Neural cell (in vitro differentiated cells): ENCODE measurements at regions not wholly inside any gene's neighbourhood (a gene's known extent, or its start where the extent isn't known, plus 50 kb on each side); places are given as distances from the start of the nearest gene placed in this dataset.

Source experiments
- H2AFZ ChIP-seq: fragments of 200-600, 300-800 bp; sonication (generic), shearing (Covaris generic); 2 replicates; pipeline ENCODE4 v1.6.0; 2014; ENCODE audit warnings: low read depth, mild to moderate bottlenecking, antibody characterized with exemption, low read length, moderate library complexity
- H3F3A ChIP-seq: fragments of 200-600 bp; shearing (Covaris generic); 2 replicates; pipeline ENCODE4 v1.6.1; 2016; ENCODE audit warnings: mild to moderate bottlenecking, moderate library complexity, mixed read lengths, antibody characterized with exemption, low read length; ENCODE audit not compliant: insufficient read depth, poor library complexity, severe bottlenecking
- H3K27ac ChIP-seq: fragments of 200-600, 300-800 bp; sonication (generic), shearing (Covaris generic); 2 replicates; pipeline ENCODE4 v1.5.1; 2014; ENCODE audit warnings: mild to moderate bottlenecking, low read length, moderate library complexity
- H3K27me3 ChIP-seq: fragments of 300-800, 200-600 bp; sonication (generic), shearing (Covaris generic); 2 replicates; pipeline ENCODE4 v1.6.0; 2014; ENCODE audit warnings: mild to moderate bottlenecking, low read depth, low read length, moderate library complexity; ENCODE audit not compliant: insufficient read depth
- H3K36me3 ChIP-seq: fragments of 300-800, 200-600 bp; sonication (generic), shearing (Covaris generic); 2 replicates; pipeline ENCODE4 v1.5.1; 2014; ENCODE audit warnings: mild to moderate bottlenecking, antibody characterized with exemption, low read length, moderate library complexity; ENCODE audit not compliant: insufficient read depth
- H3K4me2 ChIP-seq: fragments of 300-800, 200-600 bp; sonication (generic), shearing (Covaris generic); 2 replicates; pipeline ENCODE4 v1.6.0; 2014; ENCODE audit warnings: mild to moderate bottlenecking, low read length
- H3K4me3 ChIP-seq: fragments of 300-800, 200-600 bp; sonication (generic), shearing (Covaris generic); 2 replicates; pipeline ENCODE4 v1.5.1; 2014; ENCODE audit warnings: mild to moderate bottlenecking, low read length, moderate library complexity
- H3K79me2 ChIP-seq: fragments of 200-600 bp; shearing (Covaris generic); replicated peaks from 2 replicates; pipeline ENCODE4 v1.6.0; 2014; ENCODE audit warnings: mild to moderate bottlenecking, low read length, moderate library complexity; ENCODE audit not compliant: insufficient read depth
- H3K9ac ChIP-seq: fragments of 300-800, 200-600 bp; sonication (generic), shearing (Covaris generic); 2 replicates; pipeline ENCODE4 v1.6.1; 2016; ENCODE audit warnings: mild to moderate bottlenecking, low read length, mixed read lengths
- H3K9me2 ChIP-seq: fragments of 200-600 bp; shearing (Covaris generic); 2 replicates; pipeline ENCODE4 v1.6.1; 2016; ENCODE audit warnings: mild to moderate bottlenecking, low read length, mixed read lengths; ENCODE audit not compliant: insufficient read depth
- H3K9me3 ChIP-seq: fragments of 200-600, 300-800 bp; sonication (generic), shearing (Covaris generic); 2 replicates; pipeline ENCODE4 v1.6.1; 2016; ENCODE audit warnings: mild to moderate bottlenecking, mixed run types, low read length, moderate library complexity, mixed read lengths
- H4K20me1 ChIP-seq: fragments of 200-600 bp; shearing (Covaris generic); 2 replicates; pipeline ENCODE4 v1.6.1; 2016; ENCODE audit warnings: mild to moderate bottlenecking, mixed run types; ENCODE audit not compliant: insufficient read depth
- CTCF ChIP-seq: fragments of 450-650 bp; IDR thresholded peaks from 2 replicates; pipeline ENCODE4 v1.5.1; 2014; ENCODE audit warnings: antibody characterized with exemption, mild to moderate bottlenecking, moderate library complexity; ENCODE audit not compliant: poor library complexity, severe bottlenecking
- EP300 ChIP-seq: fragments of 450-650 bp; conservative IDR thresholded peaks from 2 replicates; pipeline ENCODE4 v1.6.1; 2014; ENCODE audit warnings: antibody characterized with exemption, mild to moderate bottlenecking, moderate library complexity; ENCODE audit not compliant: poor library complexity, severe bottlenecking
- EZH2 ChIP-seq: fragments of 200-600, 300-800 bp; shearing (Covaris generic), sonication (generic); IDR thresholded peaks from 2 replicates; pipeline ENCODE4 v1.6.1; 2014; ENCODE audit warnings: antibody characterized with exemption, low read length, borderline replicate concordance, mild to moderate bottlenecking; ENCODE audit not compliant: insufficient read depth, poor library complexity, severe bottlenecking
- MXI1 ChIP-seq: fragments of 450-650 bp; conservative IDR thresholded peaks from 2 replicates; pipeline ENCODE4 v1.6.1; 2014; ENCODE audit warnings: antibody characterized with exemption, mild to moderate bottlenecking; ENCODE audit not compliant: poor library complexity, severe bottlenecking
- POLR2AphosphoS5 ChIP-seq: IDR thresholded peaks from 2 replicates; pipeline ENCODE4 v1.6.1; 2012
- RAD21 ChIP-seq: fragments of 450-650 bp; conservative IDR thresholded peaks from 2 replicates; pipeline ENCODE4 v1.6.1; 2014; ENCODE audit warnings: antibody characterized with exemption, mild to moderate bottlenecking, moderate library complexity
- REST ChIP-seq: IDR thresholded peaks from 2 replicates; pipeline ENCODE4 v1.6.1; 2012; ENCODE audit warnings: borderline replicate concordance
- SMC3 ChIP-seq: fragments of 450-650 bp; conservative IDR thresholded peaks from 2 replicates; pipeline ENCODE4 v1.6.1; 2014; ENCODE audit warnings: antibody characterized with exemption, mild to moderate bottlenecking, moderate library complexity; ENCODE audit not compliant: poor library complexity
- TAF1 ChIP-seq: IDR thresholded peaks from 2 replicates; pipeline ENCODE4 v1.6.1; 2012; ENCODE audit warnings: low read depth

DNA sequence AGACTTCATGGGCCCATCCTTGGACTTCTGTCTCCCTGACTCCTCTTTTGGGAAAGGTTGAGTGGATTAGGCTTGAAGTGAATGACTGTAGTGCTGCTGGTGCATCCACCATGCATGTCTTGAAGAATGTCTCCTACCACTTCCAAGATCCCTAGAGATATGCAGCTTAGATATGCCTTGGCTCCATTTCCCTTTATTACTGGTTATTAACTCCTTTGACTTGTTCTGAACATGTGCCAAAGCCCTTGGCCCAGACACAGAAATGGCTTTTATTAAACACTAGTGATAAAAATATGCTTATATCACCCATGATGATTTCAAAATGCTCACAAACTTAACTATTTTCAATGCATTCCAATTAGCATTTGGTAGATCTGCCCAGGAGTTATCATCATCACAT lies 90.0 kb upstream of the SLC14A2 start:
- Histone ChIP-seq H3F3A (no peaks in the 10 kb centered on the region), H2AFZ (no peak overlapping the region), H3K4me3 (no peak overlapping the region), H3K9me3 (no peaks in the 10 kb centered on the region), H3K27ac (no peak overlapping the region), H3K9me2 (no peaks in the 10 kb centered on the region), H3K79me2 (no peaks in the 10 kb centered on the region), H3K9ac (no peak overlapping the region), H3K4me2 (no peak overlapping the region), H4K20me1 (no peaks in the 10 kb centered on the region), H3K27me3 (no peaks in the 10 kb centered on the region), H3K36me3 (no peaks in the 10 kb centered on the region)
- TF ChIP-seq REST (no peak), EP300 (no peak), SMC3 (no peak), MXI1 (no peak), TAF1 (no peak), RAD21 (no peak), CTCF (no peak), POLR2AphosphoS5 (no peak), EZH2 (no peak)

GRCh38 chr18:45526114-45526841 lies 89.0 kb upstream of the SLC14A2 start:
- no peaks in the 10 kb centered on the region for H3F3A ChIP-seq
- H3K4me3 ChIP-seq, result no peak overlapping the region
- H3K4me2 ChIP-seq, result no peak overlapping the region
- H4K20me1 ChIP-seq, result no peaks in the 10 kb centered on the region
- peak; percentile 81 for TF ChIP-seq RAD21
- TF ChIP-seq EZH2, result no peak
- TF ChIP-seq SMC3, result peak; percentile 73
- TF ChIP-seq CTCF, result peak; percentile 72
- no peak overlapping the region for H3K9ac ChIP-seq
- H3K36me3 ChIP-seq, result no peaks in the 10 kb centered on the region
- no peaks in the 10 kb centered on the region for H3K9me3 ChIP-seq
- no peaks in the 10 kb centered on the region for H3K9me2 ChIP-seq
- no peak overlapping the region for H2AFZ ChIP-seq
- no peaks in the 10 kb centered on the region for H3K79me2 ChIP-seq
- no peaks in the 10 kb centered on the region for H3K27me3 ChIP-seq
- H3K27ac ChIP-seq, result no peak overlapping the region
